ENCODE measurements at regions not wholly inside any gene's neighbourhood (a gene's known extent, or its start where the extent isn't known, plus 50 kb on each side); places are given as distances from the start of the nearest gene placed in this dataset.

DNA sequence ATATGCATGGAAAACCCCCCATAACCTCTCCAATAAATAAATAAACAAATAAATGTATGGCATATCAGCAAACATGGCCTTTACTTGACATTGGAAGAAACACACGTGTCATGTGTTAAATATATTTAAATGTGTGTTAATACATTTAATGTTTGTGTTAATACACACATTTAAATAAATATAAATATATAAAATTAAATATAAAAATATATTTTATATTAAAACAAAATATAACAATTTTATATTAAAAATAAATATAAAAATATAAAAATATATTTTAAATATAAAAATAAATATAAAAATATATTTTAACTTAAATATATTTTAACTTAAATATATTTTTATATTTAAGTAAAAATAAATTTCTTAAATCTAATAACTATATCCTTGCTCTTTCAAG is 187.6 kb upstream of the CXXC4 start:
- DNase-seq: no peak

GRCh38 chr4:104693601-104694201 is 199.0 kb upstream of the CXXC4 start:
- no peak for DNase-seq

GRCh38 chr4:104716584-104716983 is 221.9 kb upstream of the CXXC4 start:
- no peak for DNase-seq

DNA sequence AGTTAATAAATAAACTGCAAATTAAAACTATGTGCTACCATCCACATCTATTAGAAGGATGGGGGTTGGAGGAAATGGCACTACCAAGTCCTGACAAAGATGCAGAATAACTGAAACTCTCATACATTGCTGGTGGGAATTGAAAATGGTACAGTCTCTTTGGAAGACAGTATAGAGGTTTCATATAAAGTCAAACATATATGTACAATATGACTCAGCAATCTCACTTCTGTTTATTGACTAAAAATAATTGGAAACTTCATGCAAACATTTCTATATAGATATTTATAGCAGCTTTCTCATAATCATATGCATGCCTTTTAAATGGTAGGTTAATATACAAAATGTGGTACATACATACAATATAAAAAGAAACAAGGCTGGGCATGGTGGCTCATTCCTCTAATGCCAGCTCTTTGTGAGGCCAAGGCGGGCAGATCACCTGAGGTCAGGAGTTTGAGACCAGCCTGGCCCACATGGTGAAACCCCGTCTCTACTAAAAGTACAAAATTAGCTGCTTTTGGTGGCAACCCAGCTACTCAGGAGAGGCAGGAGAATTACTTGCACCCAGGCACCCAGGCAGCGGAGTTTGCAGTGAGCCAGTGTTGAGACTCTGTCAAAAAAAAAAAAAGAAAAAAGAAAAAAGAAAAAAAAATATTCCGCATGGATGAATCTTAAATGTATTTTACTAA is 225.0 kb upstream of the CXXC4 start:
- no peak for DNase-seq

GRCh38 chr4:104722467-104722866 is 227.8 kb upstream of the CXXC4 start:
- DNase-seq: no peak

GRCh38 chr4:104726002-104726401 is 231.3 kb upstream of the CXXC4 start:
- no peak for DNase-seq

DNA sequence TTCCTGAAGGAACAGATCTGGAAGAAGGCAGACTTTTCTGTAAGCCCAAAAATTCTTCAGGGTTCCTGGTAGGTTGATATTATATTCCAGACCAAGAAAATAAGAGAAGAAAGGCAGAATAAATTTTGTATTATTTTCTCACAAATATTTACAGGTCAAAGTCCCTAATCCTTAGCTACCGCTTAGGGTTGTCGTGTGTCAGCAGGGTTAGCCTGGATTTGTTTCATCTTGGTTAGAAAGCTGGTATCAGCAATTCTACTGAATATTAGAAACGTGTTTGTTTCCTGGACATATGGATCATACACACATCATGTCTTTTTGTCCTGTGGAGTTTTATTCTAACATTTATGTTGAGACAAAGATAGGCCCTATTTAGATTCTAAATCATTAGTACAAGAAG is 232.9 kb upstream of the CXXC4 start:
- no peak for DNase-seq

- no peak for DNase-seq
These were observed 233.9 kb upstream of the CXXC4 start for GRCh38 chr4:104728380-104729122.

GRCh38 chr4:104732766-104733165 is 238.1 kb upstream of the CXXC4 start:
- DNase-seq: no peak

GRCh38 chr4:104735174-104735573 is 240.5 kb upstream of the CXXC4 start:
- no peak for DNase-seq

- no peak for DNase-seq
These were observed 245.5 kb upstream of the CXXC4 start for GRCh38 chr4:104740161-104740560.

DNA sequence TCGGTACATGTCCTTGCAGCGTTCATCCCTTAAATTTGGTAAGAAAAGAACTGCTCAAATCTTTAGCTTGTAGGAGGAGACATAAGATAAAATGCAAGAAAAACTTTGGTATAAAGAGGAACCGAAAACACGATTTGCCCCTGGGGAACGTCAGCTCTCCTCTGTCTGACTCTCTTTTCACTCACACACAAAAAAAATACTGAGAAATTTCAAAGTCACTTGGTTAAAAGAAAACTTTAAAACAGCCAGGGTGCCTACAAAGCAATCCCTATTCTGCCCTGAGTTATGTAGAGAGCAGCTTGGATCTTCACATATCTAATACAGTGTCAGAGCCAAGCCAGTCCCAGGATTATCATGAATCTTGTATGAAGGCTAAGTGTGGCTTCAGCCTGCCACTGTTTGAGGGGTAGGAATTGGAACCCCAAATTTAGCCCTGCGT is 248.5 kb upstream of the CXXC4 start:
- DNase-seq: no peak

DNA sequence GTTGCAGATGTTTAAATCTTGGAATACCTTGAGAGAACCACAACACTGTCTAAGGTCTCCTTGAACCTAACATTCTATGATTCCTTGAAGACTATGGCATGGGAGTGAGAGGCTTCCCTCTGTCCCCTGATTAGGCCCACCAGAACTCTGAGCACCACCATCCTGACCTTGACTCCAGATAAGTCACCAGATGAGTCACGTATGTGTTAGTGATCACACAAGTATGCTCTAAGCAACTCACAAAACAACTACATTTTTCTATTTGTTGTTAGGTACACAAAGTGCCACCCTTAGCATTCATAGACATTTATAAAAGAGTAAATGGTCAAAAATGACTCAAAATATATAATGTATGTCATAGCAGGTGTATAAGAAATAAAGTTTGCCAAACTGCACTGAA is 252.9 kb upstream of the CXXC4 start:
- DNase-seq: no peak

DNA sequence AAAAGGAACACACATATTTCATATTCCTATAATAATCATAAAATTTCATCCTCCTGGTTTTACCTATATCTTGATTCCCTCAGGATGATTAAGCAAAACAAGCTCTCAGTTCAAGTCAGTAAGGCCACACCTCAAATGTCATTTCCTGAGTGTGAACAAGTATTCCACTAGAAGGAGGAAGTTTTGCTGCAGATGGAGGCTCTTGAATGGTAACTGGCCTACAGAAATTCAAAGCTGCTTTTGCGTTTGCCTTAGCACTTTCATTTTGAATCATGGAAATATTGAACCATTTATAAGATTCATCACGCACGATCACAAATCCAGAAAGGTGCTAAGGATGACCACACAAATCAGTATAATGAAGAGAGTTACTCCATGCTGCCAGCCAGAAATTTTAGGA is 254.4 kb upstream of the CXXC4 start:
- DNase-seq: no peak

DNA sequence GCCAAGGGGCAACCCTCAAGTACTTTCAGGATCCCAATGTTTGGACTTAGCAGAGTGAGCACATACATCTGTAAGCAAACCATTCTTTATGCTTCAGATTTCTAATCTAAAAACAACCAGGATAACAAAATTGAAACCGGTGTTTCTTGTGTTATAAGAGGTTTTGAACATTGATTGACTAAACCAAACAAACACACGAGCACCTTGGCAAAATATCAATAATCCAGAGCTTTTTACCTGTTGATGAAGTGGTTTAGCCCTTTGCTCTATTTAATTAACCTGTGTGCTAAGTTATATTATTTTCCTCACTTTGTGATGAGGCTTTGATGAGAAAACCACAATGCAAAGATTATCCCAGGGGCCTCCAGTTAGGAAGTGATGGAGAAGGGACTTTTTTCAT is 255.3 kb upstream of the CXXC4 start:
- DNase-seq: no peak

DNA sequence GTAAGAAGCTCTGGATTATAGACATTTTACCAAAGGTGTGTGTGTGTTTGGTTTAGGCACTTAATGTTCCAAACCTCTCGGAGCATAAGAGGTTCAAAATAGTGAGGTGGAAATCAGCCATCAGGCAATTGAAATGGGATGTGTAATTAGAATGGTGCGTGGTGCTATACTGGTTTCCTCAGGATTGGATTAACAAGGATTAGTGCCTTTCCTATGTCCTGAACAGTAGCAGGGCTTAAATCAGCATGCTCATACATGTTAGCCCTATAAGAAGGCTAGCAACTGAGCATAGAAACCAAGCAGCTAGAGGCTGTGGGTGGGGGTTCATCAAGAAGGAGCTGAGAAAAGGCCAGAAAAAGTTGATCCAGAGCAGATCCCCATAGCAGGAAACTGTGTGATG is 256.8 kb upstream of the CXXC4 start:
- DNase-seq: no peak

DNA sequence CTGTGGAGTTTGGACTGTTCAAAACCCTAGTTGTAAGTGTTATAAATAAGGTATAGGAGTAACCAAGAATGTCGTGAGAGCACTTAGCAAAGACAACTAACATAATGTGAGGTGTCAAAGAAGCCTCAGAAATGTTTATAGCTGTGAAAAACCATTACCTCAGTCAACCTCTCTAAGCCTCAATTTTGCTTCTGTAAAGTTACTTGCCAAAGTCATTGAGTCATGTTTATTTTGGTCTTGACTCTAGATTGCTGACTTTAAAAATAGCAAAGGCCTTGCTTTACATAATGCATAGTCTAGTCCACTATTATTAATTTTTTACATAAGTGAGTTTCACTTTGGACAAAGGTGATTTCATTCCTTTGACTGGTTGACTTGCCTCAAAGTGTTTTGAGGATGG is 257.6 kb upstream of the CXXC4 start:
- no peak for DNase-seq

- DNase-seq: no peak
These were observed 262.1 kb upstream of the CXXC4 start for GRCh38 chr4:104756837-104757236.

GRCh38 chr4:104758574-104758973 is 263.9 kb upstream of the CXXC4 start:
- DNase-seq: no peak

- no peak for DNase-seq
These were observed 269.0 kb upstream of the CXXC4 start for GRCh38 chr4:104763554-104764222.

DNA sequence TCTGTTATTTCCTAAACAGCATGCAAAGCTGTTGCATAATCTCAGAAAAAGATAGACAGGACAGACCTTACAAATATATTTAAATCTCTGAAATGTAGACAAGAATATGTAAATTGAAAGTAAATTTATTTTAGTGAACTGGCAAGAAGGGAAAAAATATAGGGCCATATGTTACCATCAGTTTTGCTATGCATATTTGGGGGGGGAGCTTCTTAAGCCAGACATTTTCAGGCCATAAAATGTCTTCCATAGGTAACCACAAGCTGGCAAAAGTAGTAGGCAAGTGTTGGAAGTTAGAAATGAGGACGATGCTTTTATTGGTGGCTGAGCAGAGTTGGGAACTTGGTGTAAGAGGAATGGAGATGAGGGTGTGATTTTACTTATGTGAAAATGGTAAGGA is 272.0 kb upstream of the CXXC4 start:
- DNase-seq: no peak

- DNase-seq: no peak
These were observed 278.2 kb upstream of the CXXC4 start for GRCh38 chr4:104772849-104773248.

GRCh38 chr4:104795264-104795939 is 300.7 kb upstream of the CXXC4 start:
- no peak for DNase-seq

All from activated gamma-delta T cell treated with Interleukin-2 at 50 U/mL for 16 hours (primary cell).